GM21825 (cell line): ENCODE measurements at regions not wholly inside any gene's neighbourhood (a gene's known extent, or its start where the extent isn't known, plus 50 kb on each side); places are given as distances from the start of the nearest gene placed in this dataset.
"Not testable (repeated sequence)": the region's sequence is repeated elsewhere in the genome, so short reads cannot be mapped to it uniquely, and the experiment has no call there.

Source experiments
- ATAC-seq: cut with Tn5 transposase; IDR thresholded peaks from one replicate; pipeline ENCODE4 v1.9.1; 2021; ENCODE audit warnings: mild to moderate bottlenecking, moderate library complexity; ENCODE audit not compliant: unreplicated experiment

DNA sequence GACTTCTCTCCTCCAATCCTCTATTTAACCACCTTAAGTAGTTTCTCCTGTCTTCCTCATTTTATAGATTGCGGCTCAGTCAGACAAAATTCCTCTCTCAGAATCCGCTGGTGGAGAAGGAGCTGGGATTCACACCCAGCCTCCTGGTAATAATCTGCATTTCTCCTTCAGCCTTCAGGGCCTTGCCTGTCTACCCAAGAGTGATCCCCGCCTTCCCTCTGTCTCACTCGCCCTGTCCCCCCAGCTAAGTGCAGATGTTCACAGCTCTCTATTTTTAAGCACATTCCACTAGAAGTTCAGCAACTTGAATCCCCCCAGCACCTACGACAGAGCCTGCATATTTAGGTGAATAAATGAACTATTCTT is 212.5 kb upstream of the HAAO start:
- no peak for ATAC-seq

DNA sequence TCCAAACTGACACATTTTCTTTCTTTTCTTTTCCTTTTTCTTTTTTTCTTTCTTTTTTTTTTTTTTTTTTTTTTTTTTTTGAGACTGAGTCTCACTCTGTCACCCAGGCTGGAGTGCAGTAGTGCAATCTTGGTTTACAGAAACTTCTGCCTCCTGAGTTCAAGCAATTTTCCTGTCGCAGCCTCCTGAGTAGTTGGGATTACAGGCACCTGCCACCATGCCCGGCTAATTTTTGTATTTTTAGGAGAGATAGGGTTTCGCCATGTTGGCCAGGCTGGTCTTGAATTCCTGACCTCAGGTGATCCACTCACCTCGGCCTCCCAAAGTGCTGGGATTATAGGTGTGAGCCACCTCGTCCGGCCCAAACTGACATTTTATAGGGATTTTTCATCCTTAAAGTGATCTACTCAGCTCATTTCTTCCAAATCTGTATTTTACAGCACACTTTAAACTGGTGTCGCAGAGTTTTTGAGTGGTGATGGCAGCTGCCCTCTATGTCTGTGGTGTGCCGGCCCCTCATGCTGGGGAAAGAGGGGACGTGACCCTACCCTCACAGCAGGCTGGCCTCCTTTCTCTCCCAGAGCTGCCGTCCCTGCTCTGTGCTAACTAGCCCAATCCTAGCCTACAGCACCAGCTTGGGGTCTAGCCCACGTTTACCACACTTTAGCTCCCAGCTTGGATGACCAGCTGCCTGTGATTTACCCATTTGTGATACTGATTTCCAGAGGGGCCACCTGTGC is 211.9 kb upstream of the HAAO start:
- not testable (repeated sequence) for ATAC-seq

DNA sequence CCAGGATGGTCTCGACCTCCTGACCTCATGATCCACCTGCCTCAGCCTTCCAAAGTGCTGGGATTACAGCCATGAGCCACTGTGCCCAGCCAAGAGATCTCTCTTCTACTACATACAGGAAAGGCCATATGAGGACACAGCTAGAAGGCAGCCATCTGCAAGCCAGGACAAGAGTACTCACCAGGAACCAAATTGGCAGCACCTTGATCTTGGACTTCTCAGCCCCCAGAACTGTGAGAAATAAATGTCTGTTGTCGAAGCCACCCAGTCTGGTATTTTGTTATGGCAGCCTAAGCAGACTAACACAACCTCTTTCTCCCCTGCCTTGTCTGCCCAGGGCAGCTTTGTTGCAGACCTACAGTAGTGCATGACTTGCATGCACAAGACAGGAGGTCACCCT is 211.3 kb upstream of the HAAO start:
- ATAC-seq: no peak

DNA sequence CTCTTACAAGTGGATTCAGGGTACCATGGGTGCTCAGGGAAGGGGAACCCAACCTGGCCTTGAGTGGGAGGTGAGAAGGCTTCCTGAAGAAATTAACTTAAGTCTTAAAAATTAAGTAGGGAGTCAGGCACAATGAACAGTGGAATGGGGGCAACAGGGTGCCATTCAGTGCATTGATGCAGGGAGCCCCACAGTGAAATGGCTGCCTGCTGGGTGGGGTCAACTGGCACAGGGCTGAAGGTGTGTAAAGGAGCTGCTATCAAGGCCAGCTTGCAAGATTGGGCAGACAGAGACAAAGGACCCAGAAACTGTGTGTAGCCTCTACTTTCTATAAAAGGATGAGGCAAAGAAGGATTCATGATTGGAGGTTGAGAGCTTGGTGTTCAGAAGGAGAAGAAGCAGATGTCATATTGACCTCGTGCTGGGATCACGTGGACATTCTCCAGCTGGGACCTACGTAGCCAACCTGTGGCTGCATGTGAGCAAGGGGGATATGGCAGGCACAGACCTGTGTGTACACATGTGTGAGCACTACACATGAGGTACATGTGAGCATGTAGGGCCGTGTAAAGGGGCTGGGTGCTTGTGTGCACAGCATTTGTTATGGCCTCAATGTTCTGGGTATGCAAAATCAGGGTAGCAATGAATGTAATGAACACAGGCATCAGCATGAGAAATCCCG is 209.5 kb upstream of the HAAO start:
- no peak for ATAC-seq

DNA sequence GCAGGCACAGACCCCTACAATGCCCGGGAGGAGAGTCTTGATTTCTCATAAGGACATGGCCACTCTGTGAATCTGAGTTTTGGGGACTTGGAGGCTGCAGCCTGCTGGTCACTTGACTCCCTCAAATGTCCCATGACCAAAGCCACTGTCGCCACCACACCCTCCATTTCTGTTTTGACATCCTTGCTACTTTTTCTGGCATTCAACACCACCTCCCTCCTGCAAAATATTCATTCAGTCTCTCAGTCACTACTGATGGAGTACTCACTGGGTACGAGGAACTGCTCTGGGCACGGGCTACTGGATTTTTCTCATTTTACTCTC is 208.6 kb upstream of the HAAO start:
- ATAC-seq: no peak

DNA sequence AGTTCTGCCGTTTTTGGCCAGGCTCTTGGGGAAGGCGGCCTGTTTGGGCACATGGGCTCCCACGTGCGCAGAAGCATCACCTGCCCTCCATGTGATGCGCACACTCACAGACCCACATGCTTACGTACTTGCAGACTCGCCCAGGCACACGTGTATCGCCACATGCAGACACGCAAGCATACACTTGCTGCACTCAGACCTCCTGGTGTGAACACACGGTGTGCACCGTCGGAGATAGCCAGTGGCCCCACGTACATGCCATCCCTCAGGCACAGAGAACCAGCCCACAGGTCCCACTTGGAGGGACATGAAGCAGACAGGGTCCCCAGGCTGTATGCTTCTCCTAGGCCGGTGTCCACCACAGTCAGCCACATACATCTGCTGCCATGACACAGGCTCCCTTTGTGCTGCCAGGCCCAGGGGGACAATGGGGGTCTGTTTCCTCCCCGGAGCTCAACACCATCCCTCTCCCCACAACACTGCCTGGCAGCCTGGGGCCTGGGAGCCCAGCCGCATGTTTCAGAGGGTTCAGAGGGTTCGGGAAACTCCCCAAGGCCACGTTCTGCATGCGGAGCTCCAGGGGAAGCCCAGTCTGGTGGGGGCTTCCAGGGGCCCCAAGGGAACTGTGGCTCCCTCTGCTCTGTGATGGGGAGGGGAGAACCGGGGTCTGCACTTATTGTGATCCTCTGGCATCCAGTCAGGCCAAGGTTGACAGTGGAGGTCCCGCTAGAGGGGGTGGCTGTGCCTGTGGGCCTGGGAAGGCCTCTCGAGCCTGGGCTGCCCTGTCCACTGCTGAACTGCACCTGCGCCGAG is 208.1 kb upstream of the HAAO start:
- no peak for ATAC-seq

DNA sequence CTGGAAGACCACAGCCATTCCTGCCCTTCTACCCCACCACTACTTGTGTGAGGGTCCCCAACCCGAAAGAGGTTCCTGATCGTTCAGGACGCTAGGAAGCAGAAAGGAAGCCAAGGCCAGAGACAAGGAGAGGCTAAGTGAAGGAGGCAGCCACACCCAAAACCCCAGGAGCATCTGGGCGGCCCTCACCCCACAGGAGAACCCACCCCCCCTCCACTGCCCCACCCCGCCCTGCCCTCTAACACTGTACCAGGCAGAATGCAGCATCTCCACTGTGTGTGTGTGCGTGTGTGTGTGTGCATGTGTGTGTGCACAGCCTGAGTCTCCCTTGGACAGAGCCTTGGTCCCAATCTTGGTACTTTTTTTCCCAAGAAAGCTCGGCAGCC is 207.5 kb upstream of the HAAO start:
- no peak for ATAC-seq

DNA sequence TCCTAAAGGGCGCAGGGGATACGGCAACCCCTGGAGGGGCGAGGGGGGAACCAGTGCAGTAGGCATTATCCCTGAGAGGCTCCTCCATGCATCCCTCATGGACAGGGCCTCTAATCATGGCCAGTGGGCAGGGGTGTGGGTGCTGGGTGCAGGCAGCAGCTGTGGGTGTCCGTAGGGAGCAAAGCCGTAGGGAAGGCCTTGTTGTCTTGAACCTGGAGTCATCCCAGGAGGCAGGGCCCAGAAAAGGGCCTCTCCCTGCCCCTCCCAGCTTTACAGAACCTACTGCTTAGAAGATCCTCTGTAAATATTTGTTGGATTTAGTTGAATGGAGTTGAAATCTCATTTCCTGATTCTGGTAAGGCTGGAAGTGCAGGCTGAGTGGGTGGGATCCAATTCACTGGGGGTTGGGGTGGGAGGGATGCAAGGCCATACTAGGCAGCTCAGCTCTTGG is 207.0 kb upstream of the HAAO start:
- no peak for ATAC-seq

DNA sequence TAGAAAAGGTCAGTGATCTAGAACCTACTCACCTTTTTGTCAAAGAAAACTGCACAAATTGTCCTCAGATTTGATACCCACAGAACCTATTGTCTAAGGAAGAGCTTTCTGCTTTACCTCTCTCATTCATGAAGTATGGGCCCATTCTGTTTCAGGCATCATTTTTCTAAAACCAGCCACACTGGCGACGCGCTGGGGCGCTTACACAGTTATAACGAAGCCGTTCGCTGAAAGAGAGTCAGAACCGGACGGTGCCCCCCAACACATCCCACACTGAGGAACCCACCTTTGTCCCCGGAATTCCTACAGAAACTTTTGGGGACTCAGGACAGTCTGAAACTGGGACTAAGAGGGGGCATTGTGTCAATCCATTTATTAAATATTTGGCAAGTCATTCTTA is 206.3 kb upstream of the HAAO start:
- ATAC-seq: no peak

DNA sequence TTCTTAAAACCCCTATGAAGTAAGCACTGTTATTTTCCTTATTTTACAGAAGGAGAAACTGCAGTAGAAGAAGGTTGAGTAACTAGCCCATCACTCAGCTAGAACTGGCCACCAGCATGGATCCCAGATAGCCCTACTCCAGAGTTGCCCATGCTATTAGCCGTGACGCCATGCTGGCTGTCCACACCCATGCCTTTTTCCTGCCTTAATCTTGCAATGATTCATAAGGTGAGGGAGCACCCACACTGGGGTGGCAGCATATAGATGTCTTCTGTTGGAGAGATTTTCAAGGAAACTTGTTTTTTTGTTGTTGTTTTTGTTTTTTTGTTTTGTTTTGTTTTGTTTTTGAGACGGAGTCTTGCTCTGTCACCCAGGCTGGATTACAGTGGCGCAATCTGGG is 204.1 kb upstream of the HAAO start:
- no peak for ATAC-seq

DNA sequence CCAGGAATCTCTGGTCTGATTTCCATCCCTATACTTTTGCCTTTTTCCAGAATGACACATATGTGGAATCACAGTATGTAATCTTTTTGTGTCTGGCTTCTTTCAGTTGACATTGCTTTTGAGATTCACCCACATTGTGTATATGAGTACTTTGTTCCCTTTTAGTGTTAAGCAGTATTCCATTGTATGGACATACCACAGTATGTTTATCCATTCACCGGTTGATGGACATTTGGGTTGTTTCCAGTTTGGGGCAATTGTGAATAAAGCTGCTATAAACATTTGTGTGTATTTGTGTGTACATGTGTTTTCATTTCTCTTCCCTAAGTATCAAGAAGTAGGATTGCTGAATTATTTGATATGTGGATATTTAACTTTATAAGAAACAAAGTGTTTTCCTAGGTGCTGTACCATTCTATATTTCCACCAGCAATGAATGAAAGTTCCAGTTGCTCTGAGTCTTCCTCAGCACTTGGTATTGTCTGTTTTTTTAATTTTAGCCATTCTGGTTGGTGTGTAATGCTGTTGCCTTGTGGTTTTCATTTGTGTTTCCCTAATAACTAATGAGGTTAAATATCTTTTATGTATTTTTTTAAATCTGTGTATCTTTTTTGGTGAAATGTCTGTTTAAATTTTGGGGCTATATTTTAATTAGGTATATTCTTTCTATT is 203.5 kb upstream of the HAAO start:
- no peak for ATAC-seq

DNA sequence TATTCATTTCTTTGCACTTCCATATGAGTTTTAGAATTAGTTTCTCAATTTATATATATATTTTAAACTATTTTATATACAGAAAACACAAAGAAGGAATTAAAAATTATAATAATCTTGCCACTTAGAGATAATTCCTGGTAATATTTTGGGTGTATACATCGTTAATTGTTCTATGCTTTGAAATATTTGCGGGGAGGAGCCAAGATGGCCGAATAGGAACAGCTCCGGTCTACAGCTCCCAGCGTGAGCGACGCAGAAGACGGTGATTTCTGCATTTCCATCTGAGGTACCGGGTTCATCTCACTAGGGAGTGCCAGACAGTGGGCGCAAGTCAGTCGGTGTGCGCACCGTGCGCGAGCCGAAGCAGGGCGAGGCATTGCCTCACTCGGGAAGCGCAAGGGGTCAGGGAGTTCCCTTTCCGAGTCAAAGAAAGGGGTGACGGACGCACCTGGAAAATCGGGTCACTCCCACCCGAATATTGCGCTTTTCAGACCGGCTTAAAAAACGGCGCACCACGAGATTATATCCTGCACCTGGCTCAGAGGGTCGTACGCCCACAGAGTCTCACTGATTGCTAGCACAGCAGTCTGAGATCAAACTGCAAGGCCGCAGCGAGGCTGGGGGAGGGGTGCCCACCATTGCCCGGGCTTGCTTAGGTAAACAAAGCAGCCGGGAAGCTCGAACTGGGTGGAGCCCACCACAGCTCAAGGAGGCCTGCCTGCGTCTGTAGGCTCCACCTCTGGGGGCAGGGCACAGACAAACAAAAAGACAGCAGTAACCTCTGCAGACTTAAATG is 197.1 kb upstream of the HAAO start:
- not testable (repeated sequence) for ATAC-seq

DNA sequence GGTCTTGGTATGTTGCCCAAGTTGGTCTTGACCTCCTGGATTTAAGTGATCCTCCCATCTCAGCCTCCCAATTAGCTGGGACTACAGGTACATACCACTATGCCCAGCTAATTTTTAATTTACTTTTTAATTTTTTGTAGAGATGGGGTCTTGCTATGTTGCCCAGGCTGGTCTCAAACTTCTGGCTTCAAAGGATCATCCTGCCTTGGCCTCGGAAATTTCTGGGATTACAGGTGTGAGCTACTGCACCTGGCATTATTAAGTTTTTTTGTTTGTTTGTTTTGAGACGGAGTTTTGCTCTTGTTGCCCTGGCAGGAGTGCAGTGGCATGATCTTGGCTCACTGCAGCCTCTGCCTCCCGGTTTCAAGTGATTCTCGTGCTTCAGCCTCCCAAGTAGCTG is 195.7 kb upstream of the HAAO start:
- ATAC-seq: not testable (repeated sequence)

DNA sequence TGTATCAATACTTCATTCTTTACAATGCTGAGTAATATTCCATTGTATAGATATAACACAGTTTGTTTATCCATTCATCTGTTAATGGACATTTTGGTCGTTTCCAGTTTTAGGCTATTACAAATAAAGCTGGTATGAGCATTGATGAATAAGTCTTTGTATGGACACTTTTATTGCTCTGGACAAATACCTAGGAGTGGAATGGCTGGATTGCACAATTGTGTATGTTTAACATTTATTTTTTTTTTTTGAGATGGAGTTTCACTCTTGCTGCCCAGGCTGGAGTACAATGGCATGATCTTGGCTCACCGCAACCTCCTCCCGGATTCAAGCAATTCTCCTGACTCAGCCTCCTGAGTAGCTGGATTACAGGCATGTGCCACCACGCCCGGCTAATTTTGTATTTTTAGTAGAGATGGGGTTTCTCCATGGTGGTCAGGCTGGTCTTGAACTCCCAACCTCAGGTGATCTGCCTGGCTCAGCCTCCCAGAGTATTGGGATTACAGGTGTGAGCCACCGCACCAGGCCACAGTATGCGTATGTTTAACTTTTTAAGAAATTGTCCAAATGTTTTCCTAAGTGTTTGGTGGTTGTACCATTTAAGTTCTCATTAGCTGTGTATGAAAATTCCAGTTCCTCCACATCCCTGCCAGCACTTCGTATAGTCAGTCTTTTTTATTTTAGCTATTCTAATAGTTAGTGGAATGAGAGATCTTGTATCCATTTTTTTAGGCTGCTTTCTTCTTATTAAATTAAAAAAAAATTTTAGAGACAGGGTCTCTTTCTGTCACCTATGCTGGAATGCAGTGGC is 194.9 kb upstream of the HAAO start:
- no peak for ATAC-seq

DNA sequence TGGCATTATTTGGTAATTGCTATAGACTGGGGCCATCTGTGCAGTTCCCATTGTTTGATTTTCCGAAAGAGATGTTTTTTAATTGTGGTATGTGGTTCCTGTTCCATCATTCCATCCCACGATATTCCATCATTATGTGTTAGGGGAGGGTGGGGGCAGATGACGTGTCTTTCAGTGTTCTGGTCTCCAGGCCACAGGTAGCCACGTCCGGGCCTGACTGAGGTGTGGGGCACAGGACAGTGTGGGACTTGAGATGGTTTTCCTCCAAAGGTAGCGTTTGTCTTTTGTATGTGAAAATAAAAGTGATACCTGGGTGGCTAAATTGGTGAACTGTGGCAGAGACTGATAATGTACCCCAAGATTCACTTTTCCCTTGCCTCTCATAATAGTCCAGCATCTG is 192.2 kb upstream of the HAAO start:
- ATAC-seq: no peak

DNA sequence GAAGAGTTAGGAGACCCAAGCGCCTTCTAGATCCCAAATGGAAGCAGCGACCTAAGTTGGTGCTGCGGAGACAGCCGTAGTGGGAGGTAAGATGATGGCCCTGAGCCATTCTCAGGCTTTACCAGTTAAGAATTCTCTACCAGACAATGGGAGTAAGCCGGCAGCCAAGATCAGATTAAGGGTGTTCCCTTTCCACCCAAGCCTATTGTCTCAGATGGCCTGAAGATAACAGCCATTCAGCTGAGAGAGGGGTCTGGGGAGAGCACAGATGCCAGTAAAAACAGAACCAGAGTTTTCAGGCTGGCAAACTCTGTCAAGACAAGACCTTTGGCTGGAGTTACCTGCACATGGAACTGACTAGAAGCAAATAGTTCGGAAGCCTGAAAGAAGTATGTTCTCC is 191.7 kb upstream of the HAAO start:
- ATAC-seq: no peak

DNA sequence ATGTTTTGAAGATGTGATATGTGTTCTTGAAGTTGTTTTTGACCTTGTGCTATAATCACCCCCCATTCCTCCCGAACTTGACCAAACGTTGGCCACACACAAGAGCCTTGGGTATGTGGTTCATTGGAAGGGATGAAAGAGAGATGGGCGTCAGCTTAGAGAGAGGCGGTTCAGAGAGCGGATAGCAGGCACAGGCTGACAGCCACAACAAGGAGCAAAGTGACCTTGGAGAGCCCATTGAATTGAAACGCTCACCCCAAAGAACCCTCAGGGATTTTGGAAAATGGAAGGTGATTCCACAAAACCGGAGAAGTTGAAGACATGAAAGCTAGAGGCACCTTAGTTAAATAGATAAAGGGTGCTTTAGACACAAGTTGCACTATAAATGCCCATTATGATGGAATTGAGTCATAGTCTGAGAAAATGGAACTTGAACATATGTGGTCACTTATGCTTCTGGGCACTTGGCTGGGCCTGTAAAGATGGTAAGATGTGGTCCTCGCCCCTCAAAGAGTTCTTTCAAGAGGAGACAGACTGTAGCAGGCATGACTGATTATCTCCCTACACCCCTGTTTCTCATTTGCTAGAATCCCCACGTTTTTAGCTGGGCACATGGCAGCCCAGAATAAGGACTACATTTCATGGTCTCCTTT is 188.5 kb upstream of the HAAO start:
- ATAC-seq: no peak

DNA sequence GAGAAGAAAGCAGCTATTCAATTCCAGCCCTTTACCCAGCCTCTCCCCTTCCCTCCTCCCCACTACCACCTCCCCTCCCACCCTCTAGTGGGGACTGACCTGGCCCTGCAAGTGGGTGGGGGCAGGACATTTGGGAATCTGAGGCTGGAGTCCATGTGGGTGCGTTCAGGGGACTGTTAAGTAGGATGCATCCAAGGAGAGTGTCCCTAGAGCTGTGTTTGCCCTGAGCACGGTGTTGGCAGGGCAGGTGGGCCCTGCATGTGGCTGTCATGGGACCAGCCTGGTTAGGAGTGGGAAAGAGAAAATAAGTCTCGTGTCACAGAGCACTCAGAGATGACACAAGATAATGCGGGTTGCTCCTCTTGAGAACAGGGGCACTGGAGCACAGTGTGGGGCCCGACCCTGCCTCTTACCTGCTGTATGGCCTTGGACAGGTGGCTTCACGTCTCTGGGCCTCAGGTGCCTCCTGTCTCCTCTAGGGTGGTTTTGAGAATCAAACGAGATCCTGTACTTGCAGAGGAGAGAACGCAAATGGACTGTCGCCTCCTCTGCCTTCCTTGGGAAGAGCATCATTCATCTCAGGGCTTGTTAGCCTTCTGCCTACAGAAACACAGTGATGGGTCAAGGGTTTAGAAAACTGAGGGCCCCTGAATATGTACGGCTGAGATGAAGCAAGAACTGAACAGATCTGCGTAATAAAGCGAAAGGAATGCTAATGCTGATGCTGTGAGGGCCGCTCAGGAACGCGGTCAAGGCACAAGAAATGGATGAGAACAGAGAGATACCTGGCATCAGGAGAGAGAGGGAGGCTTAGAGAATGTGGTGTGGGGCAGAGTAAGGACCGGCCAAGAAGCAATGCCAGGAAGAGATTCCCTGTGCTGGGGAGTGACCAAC is 187.7 kb upstream of the HAAO start:
- ATAC-seq: no peak
